ENCODE measurements at regions not wholly inside any gene's neighbourhood (a gene's known extent, or its start where the extent isn't known, plus 50 kb on each side); places are given as distances from the start of the nearest gene placed in this dataset.

DNA sequence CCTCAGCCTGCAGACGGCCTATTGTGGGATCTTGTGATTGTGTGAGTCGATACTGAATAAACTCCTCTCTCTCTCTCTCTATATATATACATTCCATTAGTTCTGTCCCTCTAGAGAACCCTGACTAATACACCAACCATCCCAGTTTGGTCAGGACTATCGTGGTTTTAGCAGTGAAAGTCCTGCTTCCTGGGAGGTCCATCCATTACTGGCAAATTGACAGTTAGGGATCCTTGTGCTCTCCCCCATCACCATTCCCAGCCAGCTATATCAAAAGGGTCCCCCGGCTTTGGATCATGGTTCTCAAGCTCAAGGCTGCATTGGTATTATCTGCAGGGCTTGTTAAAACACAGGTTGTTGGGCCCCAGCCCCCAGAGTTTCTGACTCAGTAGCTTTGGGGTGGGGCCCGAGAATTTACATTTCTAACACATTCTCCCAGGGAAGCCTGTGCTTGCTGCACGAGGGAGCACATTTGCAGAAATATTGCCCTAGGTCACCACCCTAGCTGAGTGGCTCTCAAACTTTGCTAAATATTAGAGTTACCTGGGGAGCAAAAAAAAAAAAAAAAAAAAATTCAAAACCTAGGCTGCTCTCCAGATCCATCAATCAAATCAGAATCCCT lies 899.1 kb upstream of the AUTS2 start:
- H3K27ac ChIP-seq (ENCODE audit: extremely low read depth, low read depth, low read length): no peak overlapping the region
- TF ChIP-seq ZNF830 (tag by site-specific recombination; IDR thresholded peaks at IDR 0.05; ENCODE audit: low read depth) (no peak), BCL11A (tag by site-specific recombination; IDR thresholded peaks at IDR 0.05; ENCODE audit: low read depth) (no peak), HOXD13 (CRISPR knock-in tag; IDR thresholded peaks at IDR 0.05; ENCODE audit: borderline replicate concordance) (no peak), ZNF548 (tag by site-specific recombination; IDR thresholded peaks at IDR 0.05) (no peak), ZNF521 (tag by site-specific recombination; IDR thresholded peaks at IDR 0.05) (no peak), ZNF37A (tag by site-specific recombination; IDR thresholded peaks at IDR 0.05) (no peak), ZNF544 (tag by site-specific recombination; IDR thresholded peaks at IDR 0.05) (no peak), ZNF623 (tag by site-specific recombination; IDR thresholded peaks at IDR 0.05) (no peak), ZNF837 (tag by site-specific recombination; IDR thresholded peaks at IDR 0.05) (no peak), KLF1 (tag by site-specific recombination; IDR thresholded peaks at IDR 0.05) (no peak), ZNF433 (tag by site-specific recombination; IDR thresholded peaks at IDR 0.05; ENCODE audit: low read depth) (no peak), ZNF133 (tag by site-specific recombination; IDR thresholded peaks at IDR 0.05) (no peak)
- H3K36me3 ChIP-seq (ENCODE audit: control insufficient read depth in 2 of 2, insufficient read depth in 1 of 2, low read length in 2 of 2): no peaks in the 10 kb centered on the region
- H3K4me1 ChIP-seq (ENCODE audit: control insufficient read depth, insufficient read depth, low read length): no peaks in the 10 kb centered on the region
- ChIA-PET CTCF (no interaction called here), POLR2A (no interaction called here)
- H3K9me3 ChIP-seq (ENCODE audit: control insufficient read depth, insufficient read depth, low read depth, low read length): no peaks in the 10 kb centered on the region
- H3K4me3 ChIP-seq (ENCODE audit: low read depth, low read length): no peak overlapping the region

DNA sequence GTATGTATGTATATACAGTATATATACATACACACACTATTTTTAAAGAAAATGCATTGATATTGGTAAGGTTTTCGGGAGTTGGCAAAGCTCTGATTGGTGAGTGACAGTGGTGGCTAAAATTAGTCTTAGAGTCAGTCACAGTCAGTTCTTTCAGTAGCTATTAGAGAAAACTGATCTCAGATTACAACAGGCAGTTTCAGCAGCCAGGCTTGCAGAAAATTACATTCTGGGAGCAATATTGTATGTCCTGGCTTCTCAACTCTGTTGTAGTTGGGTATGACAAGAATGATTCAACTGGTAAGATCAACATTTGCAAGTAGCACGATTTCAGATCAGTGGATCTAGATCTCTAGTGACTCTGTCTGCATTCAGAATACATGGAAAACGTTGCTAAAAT lies 897.9 kb upstream of the AUTS2 start:
- Histone ChIP-seq H3K4me3 (ENCODE audit: low read depth, low read length) (no peak overlapping the region), H3K4me1 (ENCODE audit: control insufficient read depth, insufficient read depth, low read length) (no peaks in the 10 kb centered on the region), H3K36me3 (ENCODE audit: control insufficient read depth in 2 of 2, insufficient read depth in 1 of 2, low read length in 2 of 2) (no peaks in the 10 kb centered on the region), H3K9me3 (ENCODE audit: control insufficient read depth, insufficient read depth, low read depth, low read length) (no peaks in the 10 kb centered on the region), H3K27ac (ENCODE audit: extremely low read depth, low read depth, low read length) (no peak overlapping the region)
- ChIA-PET POLR2A (no interaction called here), CTCF (no interaction called here)
- no peak for TF ChIP-seq ZNF76 (tag by site-specific recombination; IDR thresholded peaks at IDR 0.05; ENCODE audit: borderline replicate concordance, low read depth)
- TF ChIP-seq, protein P1, sequence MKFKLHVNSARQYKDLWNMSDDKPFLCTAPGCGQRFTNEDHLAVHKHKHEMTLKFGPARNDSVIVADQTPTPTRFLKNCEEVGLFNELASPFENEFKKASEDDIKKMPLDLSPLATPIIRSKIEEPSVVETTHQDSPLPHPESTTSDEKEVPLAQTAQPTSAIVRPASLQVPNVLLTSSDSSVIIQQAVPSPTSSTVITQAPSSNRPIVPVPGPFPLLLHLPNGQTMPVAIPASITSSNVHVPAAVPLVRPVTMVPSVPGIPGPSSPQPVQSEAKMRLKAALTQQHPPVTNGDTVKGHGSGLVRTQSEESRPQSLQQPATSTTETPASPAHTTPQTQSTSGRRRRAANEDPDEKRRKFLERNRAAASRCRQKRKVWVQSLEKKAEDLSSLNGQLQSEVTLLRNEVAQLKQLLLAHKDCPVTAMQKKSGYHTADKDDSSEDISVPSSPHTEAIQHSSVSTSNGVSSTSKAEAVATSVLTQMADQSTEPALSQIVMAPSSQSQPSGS (tag by site-specific recombination; IDR thresholded peaks at IDR 0.05; ENCODE audit: low read depth): no peak
- no peak for TF ChIP-seq ZNF529 (tag by site-specific recombination; IDR thresholded peaks at IDR 0.05; ENCODE audit: insufficient replicate concordance)
- TF ChIP-seq ZNF473 (tag by site-specific recombination; IDR thresholded peaks at IDR 0.05): no peak
- no peak for TF ChIP-seq ZNF239 (tag by site-specific recombination; IDR thresholded peaks at IDR 0.05)
- TF ChIP-seq ZNF202 (tag by site-specific recombination; IDR thresholded peaks at IDR 0.05; ENCODE audit: borderline replicate concordance): no peak
- no peak for TF ChIP-seq ZNF558 (tag by site-specific recombination; IDR thresholded peaks at IDR 0.05)
- TF ChIP-seq, protein P2, sequence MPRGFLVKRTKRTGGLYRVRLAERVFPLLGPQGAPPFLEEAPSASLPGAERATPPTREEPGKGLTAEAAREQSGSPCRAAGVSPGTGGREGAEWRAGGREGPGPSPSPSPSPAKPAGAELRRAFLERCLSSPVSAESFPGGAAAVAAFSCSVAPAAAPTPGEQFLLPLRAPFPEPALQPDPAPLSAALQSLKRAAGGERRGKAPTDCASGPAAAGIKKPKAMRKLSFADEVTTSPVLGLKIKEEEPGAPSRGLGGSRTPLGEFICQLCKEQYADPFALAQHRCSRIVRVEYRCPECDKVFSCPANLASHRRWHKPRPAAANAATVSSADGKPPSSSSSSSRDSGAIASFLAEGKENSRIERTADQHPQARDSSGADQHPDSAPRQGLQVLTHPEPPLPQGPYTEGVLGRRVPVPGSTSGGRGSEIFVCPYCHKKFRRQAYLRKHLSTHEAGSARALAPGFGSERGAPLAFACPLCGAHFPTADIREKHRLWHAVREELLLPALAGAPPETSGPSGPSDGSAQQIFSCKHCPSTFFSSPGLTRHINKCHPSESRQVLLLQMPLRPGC (tag by site-specific recombination; IDR thresholded peaks at IDR 0.05): no peak
- TF ChIP-seq, protein P3, sequence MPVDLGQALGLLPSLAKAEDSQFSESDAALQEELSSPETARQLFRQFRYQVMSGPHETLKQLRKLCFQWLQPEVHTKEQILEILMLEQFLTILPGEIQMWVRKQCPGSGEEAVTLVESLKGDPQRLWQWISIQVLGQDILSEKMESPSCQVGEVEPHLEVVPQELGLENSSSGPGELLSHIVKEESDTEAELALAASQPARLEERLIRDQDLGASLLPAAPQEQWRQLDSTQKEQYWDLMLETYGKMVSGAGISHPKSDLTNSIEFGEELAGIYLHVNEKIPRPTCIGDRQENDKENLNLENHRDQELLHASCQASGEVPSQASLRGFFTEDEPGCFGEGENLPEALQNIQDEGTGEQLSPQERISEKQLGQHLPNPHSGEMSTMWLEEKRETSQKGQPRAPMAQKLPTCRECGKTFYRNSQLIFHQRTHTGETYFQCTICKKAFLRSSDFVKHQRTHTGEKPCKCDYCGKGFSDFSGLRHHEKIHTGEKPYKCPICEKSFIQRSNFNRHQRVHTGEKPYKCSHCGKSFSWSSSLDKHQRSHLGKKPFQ (tag by site-specific recombination; IDR thresholded peaks at IDR 0.05): no peak
- no peak for TF ChIP-seq ZNF560 (tag by site-specific recombination; IDR thresholded peaks at IDR 0.05; ENCODE audit: borderline replicate concordance)
- no peak for TF ChIP-seq SCRT2 (tag by site-specific recombination; IDR thresholded peaks at IDR 0.05)

Data from HEK293 (cell line).